Loucy (cell line): ENCODE measurements at regions not wholly inside any gene's neighbourhood (a gene's known extent, or its start where the extent isn't known, plus 50 kb on each side); places are given as distances from the start of the nearest gene placed in this dataset.

Experiments
- EZH2phosphoT487 ChIP-seq: fragments of 200-600 bp; IDR thresholded peaks from 2 replicates; pipeline ENCODE4 v1.6.1; 2018; ENCODE audit warnings: antibody characterized with exemption, mild to moderate bottlenecking, moderate library complexity, borderline replicate concordance
- TF ChIP-seq, protein P1 (sequence below): fragments of 200-600 bp; sonication (generic); conservative IDR thresholded peaks from 2 replicates; pipeline ENCODE4 v1.5.1; 2014; ENCODE audit warnings: mild to moderate bottlenecking, antibody characterized with exemption, low read length

- TF ChIP-seq, protein P1, sequence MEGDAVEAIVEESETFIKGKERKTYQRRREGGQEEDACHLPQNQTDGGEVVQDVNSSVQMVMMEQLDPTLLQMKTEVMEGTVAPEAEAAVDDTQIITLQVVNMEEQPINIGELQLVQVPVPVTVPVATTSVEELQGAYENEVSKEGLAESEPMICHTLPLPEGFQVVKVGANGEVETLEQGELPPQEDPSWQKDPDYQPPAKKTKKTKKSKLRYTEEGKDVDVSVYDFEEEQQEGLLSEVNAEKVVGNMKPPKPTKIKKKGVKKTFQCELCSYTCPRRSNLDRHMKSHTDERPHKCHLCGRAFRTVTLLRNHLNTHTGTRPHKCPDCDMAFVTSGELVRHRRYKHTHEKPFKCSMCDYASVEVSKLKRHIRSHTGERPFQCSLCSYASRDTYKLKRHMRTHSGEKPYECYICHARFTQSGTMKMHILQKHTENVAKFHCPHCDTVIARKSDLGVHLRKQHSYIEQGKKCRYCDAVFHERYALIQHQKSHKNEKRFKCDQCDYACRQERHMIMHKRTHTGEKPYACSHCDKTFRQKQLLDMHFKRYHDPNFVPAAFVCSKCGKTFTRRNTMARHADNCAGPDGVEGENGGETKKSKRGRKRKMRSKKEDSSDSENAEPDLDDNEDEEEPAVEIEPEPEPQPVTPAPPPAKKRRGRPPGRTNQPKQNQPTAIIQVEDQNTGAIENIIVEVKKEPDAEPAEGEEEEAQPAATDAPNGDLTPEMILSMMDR, result no peak
- no peak for TF ChIP-seq EZH2phosphoT487
Measured at GRCh38 chr1:98461873-98462385, 199.6 kb upstream of the SNX7 start.
